ENCODE measurements at regions not wholly inside any gene's neighbourhood (a gene's known extent, or its start where the extent isn't known, plus 50 kb on each side); places are given as distances from the start of the nearest gene placed in this dataset.

DNA sequence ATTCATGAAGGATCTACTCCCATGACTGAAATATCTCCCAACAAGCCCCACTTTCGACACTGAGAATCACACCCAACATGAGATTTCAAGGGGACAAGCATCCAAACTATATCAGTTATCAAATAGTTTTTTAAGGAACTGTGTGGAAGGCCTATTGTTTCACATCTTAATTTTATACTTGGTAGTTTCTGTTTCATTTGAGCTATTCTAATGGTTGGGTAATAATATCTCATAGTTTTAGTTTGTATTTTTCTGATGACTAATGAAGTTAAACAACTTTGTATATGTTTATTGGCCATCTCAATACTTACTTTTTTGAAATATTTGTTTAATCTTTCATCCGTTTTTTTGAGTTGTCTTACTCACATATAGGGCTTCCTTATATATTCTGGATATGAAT lies 135.0 kb downstream of the SCG2 start:
- Histone ChIP-seq H3K4me3 (no peak overlapping the region), H3K27me3 (ENCODE audit: control insufficient read depth in 3 of 3, insufficient read depth in 3 of 3, low read length in 2 of 3) (no peaks in the 10 kb centered on the region), H3K36me3 (ENCODE audit: control insufficient read depth in 4 of 4, insufficient read depth in 4 of 4, low read length in 4 of 4) (no peaks in the 10 kb centered on the region), H3K27ac (ENCODE audit: low read depth in 1 of 2, low read length in 1 of 2) (no peak overlapping the region), H3K9me3 (ENCODE audit: control insufficient read depth in 4 of 4, insufficient read depth in 3 of 4, low read length in 3 of 4) (peaks cover 0 to 2% (median 0%) of the 10 kb centered on the region in 4 donors), H3K9ac (ENCODE audit: insufficient read depth in 1 of 2, low read length in 2 of 2) (no peak overlapping the region), H3K4me1 (ENCODE audit: control insufficient read depth in 5 of 5, insufficient read depth in 5 of 5, low read length in 5 of 5) (no peaks in the 10 kb centered on the region)
- DNase-seq, result no peak
- WGBS, 2 donors, result 53 to 80% methylated on average over 2 of the region's 2 CpGs
- no peak for TF ChIP-seq CTCF (IDR thresholded peaks at IDR 0.05; ENCODE audit: control extremely low read depth, extremely low read depth)
- no peak for ATAC-seq (ENCODE audit: insufficient read depth, low FRiP score)

DNA sequence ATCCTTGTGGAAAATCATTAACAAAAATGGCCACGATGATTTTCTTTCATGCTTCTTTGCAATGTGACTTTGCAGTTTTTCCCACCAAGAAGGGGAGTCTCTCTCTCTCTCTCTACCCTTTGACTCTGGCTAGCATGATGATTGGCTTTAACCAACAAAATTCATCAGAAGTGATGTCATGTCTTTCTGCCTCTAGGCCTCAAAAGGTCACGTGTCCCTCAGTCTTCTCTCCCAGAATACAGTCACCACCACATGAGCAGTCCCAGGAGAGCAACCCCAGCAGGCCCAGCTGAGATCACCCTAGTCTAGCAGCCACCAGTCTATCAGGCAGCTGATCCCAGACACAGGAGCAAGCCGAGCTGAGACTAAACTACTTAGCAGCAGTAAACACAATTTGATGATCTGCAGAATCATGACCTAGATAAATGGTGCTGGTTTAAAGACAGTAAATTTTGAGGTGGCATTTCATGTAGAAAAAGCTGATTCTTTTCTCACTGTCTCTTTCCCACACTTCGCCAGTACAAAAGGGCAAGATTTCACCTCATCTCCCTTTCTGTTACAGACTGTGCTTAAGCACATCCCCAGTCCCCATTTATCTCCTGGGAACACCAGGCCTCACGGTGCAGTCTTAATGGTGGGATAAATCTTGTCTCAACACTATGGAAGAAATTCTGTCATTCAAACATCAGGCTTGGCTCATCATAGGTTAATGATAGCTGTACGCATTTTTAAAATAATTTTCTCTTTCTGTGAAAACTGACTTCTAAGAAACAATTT lies 132.7 kb downstream of the SCG2 start:
- Histone ChIP-seq H3K4me1 (ENCODE audit: control insufficient read depth in 5 of 5, insufficient read depth in 5 of 5, low read length in 5 of 5) (no peaks in the 10 kb centered on the region), H3K36me3 (ENCODE audit: control insufficient read depth in 4 of 4, insufficient read depth in 4 of 4, low read length in 4 of 4) (no peaks in the 10 kb centered on the region), H3K9ac (ENCODE audit: insufficient read depth in 1 of 2, low read length in 2 of 2) (no peak overlapping the region), H3K27me3 (ENCODE audit: control insufficient read depth in 3 of 3, insufficient read depth in 3 of 3, low read length in 2 of 3) (no peaks in the 10 kb centered on the region), H3K9me3 (ENCODE audit: control insufficient read depth in 4 of 4, insufficient read depth in 3 of 4, low read length in 3 of 4) (peaks cover 0 to 4% (median 0%) of the 10 kb centered on the region in 4 donors), H3K27ac (ENCODE audit: low read depth in 1 of 2, low read length in 1 of 2) (no peak overlapping the region), H3K4me3 (no peak overlapping the region)
- DNase-seq (no peak), ATAC-seq (ENCODE audit: insufficient read depth, low FRiP score) (no peak)
- no peak for TF ChIP-seq CTCF (IDR thresholded peaks at IDR 0.05; ENCODE audit: control extremely low read depth, extremely low read depth)
- WGBS, 2 donors, result 74 to 77% methylated on average over 6 of the region's 6 CpGs

DNA sequence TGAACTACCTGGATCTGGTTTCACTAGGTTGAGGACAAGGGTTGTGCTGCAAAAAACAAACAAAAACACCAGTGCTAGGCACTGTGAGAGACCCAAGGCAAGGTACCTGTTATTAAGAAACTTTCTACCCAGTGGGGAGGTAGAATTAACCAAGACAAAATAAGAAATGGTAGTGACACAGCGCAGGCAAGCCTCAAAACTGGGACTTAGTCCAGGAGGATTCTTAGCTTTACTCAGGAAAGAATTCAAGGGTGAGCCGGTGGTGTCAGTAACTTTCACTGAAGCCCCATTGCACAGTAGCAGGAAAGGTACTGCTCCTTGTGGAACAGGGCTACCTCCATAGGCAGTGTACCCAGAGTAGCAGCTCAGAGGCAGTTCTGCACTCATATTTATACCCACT lies 131.6 kb downstream of the SCG2 start:
- H3K9ac ChIP-seq (ENCODE audit: insufficient read depth in 1 of 2, low read length in 2 of 2), result no peak overlapping the region
- H3K4me3 ChIP-seq, result no peak overlapping the region
- H3K27ac ChIP-seq (ENCODE audit: low read depth in 1 of 2, low read length in 1 of 2), result no peak overlapping the region
- WGBS, 2 donors, result 38 to 50% methylated on average over 2 of the region's 2 CpGs
- TF ChIP-seq CTCF (IDR thresholded peaks at IDR 0.05; ENCODE audit: control extremely low read depth, extremely low read depth), result no peak
- H3K36me3 ChIP-seq (ENCODE audit: control insufficient read depth in 4 of 4, insufficient read depth in 4 of 4, low read length in 4 of 4), result no peaks in the 10 kb centered on the region
- H3K4me1 ChIP-seq (ENCODE audit: control insufficient read depth in 5 of 5, insufficient read depth in 5 of 5, low read length in 5 of 5), result no peaks in the 10 kb centered on the region
- ATAC-seq (ENCODE audit: insufficient read depth, low FRiP score), result no peak
- H3K27me3 ChIP-seq (ENCODE audit: control insufficient read depth in 3 of 3, insufficient read depth in 3 of 3, low read length in 2 of 3), result no peaks in the 10 kb centered on the region
- no peak for DNase-seq
- peaks cover 0 to 4% (median 0%) of the 10 kb centered on the region in 4 donors for H3K9me3 ChIP-seq (ENCODE audit: control insufficient read depth in 4 of 4, insufficient read depth in 3 of 4, low read length in 3 of 4)

- Histone ChIP-seq H3K27me3 (ENCODE audit: control insufficient read depth in 3 of 3, insufficient read depth in 3 of 3, low read length in 2 of 3) (no peaks in the 10 kb centered on the region), H3K9ac (ENCODE audit: insufficient read depth in 1 of 2, low read length in 2 of 2) (no peak overlapping the region), H3K4me3 (no peak overlapping the region), H3K27ac (ENCODE audit: low read depth in 1 of 2, low read length in 1 of 2) (no peak overlapping the region), H3K36me3 (ENCODE audit: control insufficient read depth in 4 of 4, insufficient read depth in 4 of 4, low read length in 4 of 4) (no peaks in the 10 kb centered on the region), H3K4me1 (ENCODE audit: control insufficient read depth in 5 of 5, insufficient read depth in 5 of 5, low read length in 5 of 5) (no peaks in the 10 kb centered on the region), H3K9me3 (ENCODE audit: control insufficient read depth in 4 of 4, insufficient read depth in 3 of 4, low read length in 3 of 4) (peaks cover 0 to 6% (median 0%) of the 10 kb centered on the region in 4 donors)
- no peak for TF ChIP-seq CTCF (IDR thresholded peaks at IDR 0.05; ENCODE audit: control extremely low read depth, extremely low read depth)
- ATAC-seq (ENCODE audit: insufficient read depth, low FRiP score) (no peak), DNase-seq (no peak)
- WGBS, 2 donors, result 95 to 98% methylated on average over 4 of the region's 4 CpGs
These were observed 129.4 kb downstream of the SCG2 start for GRCh38 chr2:223472771-223473170.

Data from lung (tissue), 11 donors.